ENCODE measurements at regions not wholly inside any gene's neighbourhood (a gene's known extent, or its start where the extent isn't known, plus 50 kb on each side); places are given as distances from the start of the nearest gene placed in this dataset.

GRCh38 chr15:85976986-85977385 lies 102.7 kb upstream of the AGBL1 start:
- no peak for DNase-seq (ENCODE audit: low spot score)

GRCh38 chr15:85977586-85977985 lies 102.1 kb upstream of the AGBL1 start:
- DNase-seq (ENCODE audit: low spot score) = no peak

GRCh38 chr15:85979929-85980328 lies 99.7 kb upstream of the AGBL1 start:
- DNase-seq (ENCODE audit: low spot score) = no peak

- DNase-seq (ENCODE audit: low spot score) = no peak
Observed at GRCh38 chr15:85980946-85981345, 98.7 kb upstream of the AGBL1 start.

- no peak for DNase-seq (ENCODE audit: low spot score)
Observed at GRCh38 chr15:85984241-85984640, 95.4 kb upstream of the AGBL1 start.

- DNase-seq (ENCODE audit: low spot score) = no peak
Observed at GRCh38 chr15:85986116-85986515, 93.6 kb upstream of the AGBL1 start.

GRCh38 chr15:85986741-85987140 lies 92.9 kb upstream of the AGBL1 start:
- no peak for DNase-seq (ENCODE audit: low spot score)

- DNase-seq (ENCODE audit: low spot score) = no peak
Observed at GRCh38 chr15:85988741-85989140, 90.9 kb upstream of the AGBL1 start.

- no peak for DNase-seq (ENCODE audit: low spot score)
Observed at GRCh38 chr15:85992224-85992623, 87.4 kb upstream of the AGBL1 start.

GRCh38 chr15:85993116-85993515 lies 86.6 kb upstream of the AGBL1 start:
- no peak for DNase-seq (ENCODE audit: low spot score)

- DNase-seq (ENCODE audit: low spot score) = no peak
Observed at GRCh38 chr15:85997618-85998017, 82.1 kb upstream of the AGBL1 start.

GRCh38 chr15:85999658-86000057 lies 80.0 kb upstream of the AGBL1 start:
- no peak for DNase-seq (ENCODE audit: low spot score)

GRCh38 chr15:86001200-86001599 lies 78.5 kb upstream of the AGBL1 start:
- no peak for DNase-seq (ENCODE audit: low spot score)

- no peak for DNase-seq (ENCODE audit: low spot score)
Observed at GRCh38 chr15:86002444-86002843, 77.2 kb upstream of the AGBL1 start.

GRCh38 chr15:86004061-86004460 lies 75.6 kb upstream of the AGBL1 start:
- DNase-seq (ENCODE audit: low spot score) = no peak

GRCh38 chr15:86006546-86006945 lies 73.1 kb upstream of the AGBL1 start:
- DNase-seq (ENCODE audit: low spot score) = no peak

GRCh38 chr15:86009727-86010126 lies 69.9 kb upstream of the AGBL1 start:
- DNase-seq (ENCODE audit: low spot score) = peak; percentile 8

- DNase-seq (ENCODE audit: low spot score) = no peak
Observed at GRCh38 chr15:86010398-86010797, 69.3 kb upstream of the AGBL1 start.

- no peak for DNase-seq (ENCODE audit: low spot score)
Observed at GRCh38 chr15:86010891-86011290, 68.8 kb upstream of the AGBL1 start.

GRCh38 chr15:86014016-86014415 lies 65.7 kb upstream of the AGBL1 start:
- no peak for DNase-seq (ENCODE audit: low spot score)

- no peak for DNase-seq (ENCODE audit: low spot score)
Observed at GRCh38 chr15:86016750-86017149, 62.9 kb upstream of the AGBL1 start.

GRCh38 chr15:86018679-86019078 lies 61.0 kb upstream of the AGBL1 start:
- no peak for DNase-seq (ENCODE audit: low spot score)

- DNase-seq (ENCODE audit: low spot score) = no peak
Observed at GRCh38 chr15:86021281-86022264, 58.1 kb upstream of the AGBL1 start.

GRCh38 chr15:86028961-86029360 lies 50.7 kb upstream of the AGBL1 start:
- DNase-seq (ENCODE audit: low spot score) = no peak
